ENCODE measurements at regions not wholly inside any gene's neighbourhood (a gene's known extent, or its start where the extent isn't known, plus 50 kb on each side); places are given as distances from the start of the nearest gene placed in this dataset.

GRCh38 chr7:46880508-46881196 lies 701.3 kb downstream of the TNS3 start:
- TF ChIP-seq, protein P1, sequence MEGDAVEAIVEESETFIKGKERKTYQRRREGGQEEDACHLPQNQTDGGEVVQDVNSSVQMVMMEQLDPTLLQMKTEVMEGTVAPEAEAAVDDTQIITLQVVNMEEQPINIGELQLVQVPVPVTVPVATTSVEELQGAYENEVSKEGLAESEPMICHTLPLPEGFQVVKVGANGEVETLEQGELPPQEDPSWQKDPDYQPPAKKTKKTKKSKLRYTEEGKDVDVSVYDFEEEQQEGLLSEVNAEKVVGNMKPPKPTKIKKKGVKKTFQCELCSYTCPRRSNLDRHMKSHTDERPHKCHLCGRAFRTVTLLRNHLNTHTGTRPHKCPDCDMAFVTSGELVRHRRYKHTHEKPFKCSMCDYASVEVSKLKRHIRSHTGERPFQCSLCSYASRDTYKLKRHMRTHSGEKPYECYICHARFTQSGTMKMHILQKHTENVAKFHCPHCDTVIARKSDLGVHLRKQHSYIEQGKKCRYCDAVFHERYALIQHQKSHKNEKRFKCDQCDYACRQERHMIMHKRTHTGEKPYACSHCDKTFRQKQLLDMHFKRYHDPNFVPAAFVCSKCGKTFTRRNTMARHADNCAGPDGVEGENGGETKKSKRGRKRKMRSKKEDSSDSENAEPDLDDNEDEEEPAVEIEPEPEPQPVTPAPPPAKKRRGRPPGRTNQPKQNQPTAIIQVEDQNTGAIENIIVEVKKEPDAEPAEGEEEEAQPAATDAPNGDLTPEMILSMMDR (IDR thresholded peaks at IDR 0.05), result no peak
- no peak overlapping the region for H3K4me3 ChIP-seq
- H3K27ac ChIP-seq, result no peak overlapping the region
- no peak for DNase-seq (ENCODE audit: low spot score)

GRCh38 chr7:46879783-46880182 lies 702.1 kb downstream of the TNS3 start:
- no peak for DNase-seq (ENCODE audit: low spot score)
- Histone ChIP-seq H3K27ac (no peak overlapping the region), H3K4me3 (no peak overlapping the region)
- TF ChIP-seq, protein P1 (IDR thresholded peaks at IDR 0.05), result no peak

DNA sequence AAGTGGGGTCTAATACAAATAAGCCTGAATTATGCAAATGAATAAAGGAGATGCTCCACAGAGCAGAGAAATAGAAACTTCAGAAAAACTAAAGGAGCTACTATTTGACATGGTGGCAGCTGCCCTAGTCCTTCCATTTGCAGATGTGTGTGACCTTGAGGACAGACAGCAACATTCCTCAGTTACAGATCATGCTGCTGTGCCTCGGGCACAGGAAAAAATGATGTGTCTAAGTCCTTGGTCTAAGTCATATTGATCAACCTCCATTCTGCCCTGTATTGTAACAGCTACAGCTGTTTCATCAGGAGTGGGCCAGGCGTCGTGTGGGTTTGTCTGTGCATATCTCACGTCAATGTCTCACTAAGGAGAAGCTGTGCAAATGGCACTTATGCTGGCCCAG lies 710.4 kb downstream of the TNS3 start:
- Histone ChIP-seq H3K4me3 (no peak overlapping the region), H3K27ac (no peak overlapping the region)
- DNase-seq (ENCODE audit: low spot score), result no peak
- TF ChIP-seq, protein P1 (IDR thresholded peaks at IDR 0.05), result no peak

- H3K4me3 ChIP-seq, result no peak overlapping the region
- TF ChIP-seq, protein P1 (IDR thresholded peaks at IDR 0.05), result no peak
- no peak overlapping the region for H3K27ac ChIP-seq
- no peak for DNase-seq (ENCODE audit: low spot score)
These were observed 717.2 kb downstream of the TNS3 start for GRCh38 chr7:46864716-46865115.

DNA sequence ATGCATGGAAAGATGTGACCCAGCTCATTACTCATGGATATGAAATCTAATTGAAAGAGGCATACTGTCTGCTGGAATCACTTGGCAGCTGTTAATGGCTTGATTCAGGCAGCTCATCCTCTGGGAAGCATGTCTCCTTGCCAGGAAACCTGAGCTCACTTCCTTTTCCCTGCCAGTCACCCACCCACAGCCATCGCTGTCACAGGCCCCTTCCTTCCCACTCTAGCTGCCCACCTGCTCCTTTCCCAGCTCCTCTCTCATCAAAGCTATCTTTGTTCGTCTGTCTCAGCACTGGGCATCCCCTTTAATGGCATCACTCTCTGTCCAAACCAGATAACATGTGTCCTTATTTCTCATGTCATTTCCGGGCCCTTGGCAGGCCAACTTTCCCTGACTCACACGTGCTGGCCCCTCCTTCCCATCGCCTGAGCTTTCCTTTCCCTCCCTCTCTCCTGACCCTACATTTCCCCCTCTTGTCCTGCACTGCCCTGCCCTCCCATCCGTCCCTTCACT lies 721.9 kb downstream of the TNS3 start:
- Histone ChIP-seq H3K27ac (no peak overlapping the region), H3K4me3 (no peak overlapping the region)
- TF ChIP-seq, protein P1 (IDR thresholded peaks at IDR 0.05), result no peak
- no peak for DNase-seq (ENCODE audit: low spot score)

DNA sequence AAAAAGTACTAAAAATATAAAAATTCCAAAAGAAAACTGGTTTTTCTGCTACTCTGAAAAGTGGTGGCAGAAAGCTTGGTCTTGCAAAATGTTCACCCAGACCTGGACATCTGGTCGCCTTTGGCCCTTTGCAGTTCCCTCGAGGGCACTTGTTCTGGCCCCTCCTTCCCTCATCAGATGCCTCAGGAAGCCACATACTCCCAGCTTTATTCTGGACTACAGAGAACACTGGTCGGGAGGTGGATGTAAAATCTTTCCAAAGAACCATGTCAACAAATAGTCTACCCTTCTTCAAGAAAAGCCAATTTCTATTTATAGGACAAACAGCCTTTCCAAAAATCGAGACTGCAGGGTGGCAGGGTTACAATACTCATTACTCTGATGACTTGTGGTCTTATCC lies 726.1 kb downstream of the TNS3 start:
- TF ChIP-seq, protein P1 (IDR thresholded peaks at IDR 0.05), result no peak
- no peak for DNase-seq (ENCODE audit: low spot score)
- H3K27ac ChIP-seq, result no peak overlapping the region

GRCh38 chr7:46854958-46855473 lies 726.9 kb downstream of the TNS3 start:
- no peak overlapping the region for H3K27ac ChIP-seq
- no peak overlapping the region for H3K4me3 ChIP-seq
- no peak for DNase-seq (ENCODE audit: low spot score)
- TF ChIP-seq, protein P1 (IDR thresholded peaks at IDR 0.05), result no peak

More for the DNA sequence above, 726.1 kb downstream of the TNS3 start:
- no peak overlapping the region for H3K4me3 ChIP-seq
